IPS-15b (cell line): ENCODE measurements at regions not wholly inside any gene's neighbourhood (a gene's known extent, or its start where the extent isn't known, plus 50 kb on each side); places are given as distances from the start of the nearest gene placed in this dataset.

ENCODE experiments used
- H3K27me3 ChIP-seq: one replicate; pipeline ENCODE4 v1.6.1; 2013; ENCODE audit warnings: low read length; ENCODE audit not compliant: control insufficient read depth, insufficient read depth
- H3K36me3 ChIP-seq: one replicate; pipeline ENCODE4 v1.6.1; 2013; ENCODE audit warnings: low read length; ENCODE audit not compliant: control insufficient read depth, insufficient read depth
- H3K4me1 ChIP-seq: one replicate; pipeline ENCODE4 v1.6.1; 2013; ENCODE audit warnings: mild to moderate bottlenecking, low read length; ENCODE audit not compliant: control insufficient read depth, insufficient read depth
- H3K4me3 ChIP-seq: one replicate; pipeline ENCODE4 v1.5.1; 2013; ENCODE audit warnings: low read depth, low read length
- H3K9ac ChIP-seq: one replicate; pipeline ENCODE4 v1.6.1; 2013; ENCODE audit warnings: low read depth, mild to moderate bottlenecking, low read length
- H3K9me3 ChIP-seq: one replicate; pipeline ENCODE4 v1.6.1; 2013; ENCODE audit warnings: mild to moderate bottlenecking, low read length; ENCODE audit not compliant: control insufficient read depth, insufficient read depth

- Histone ChIP-seq H3K9me3 (no peaks in the 10 kb centered on the region), H3K27me3 (no peaks in the 10 kb centered on the region), H3K4me1 (no peaks in the 10 kb centered on the region), H3K36me3 (no peaks in the 10 kb centered on the region), H3K9ac (no peak overlapping the region), H3K4me3 (no peak overlapping the region)
These were observed 524.3 kb downstream of the PSAT1 start for GRCh38 chr9:78821126-78821822.

- no peaks in the 10 kb centered on the region for H3K9me3 ChIP-seq
These were observed 529.6 kb downstream of the PSAT1 start for GRCh38 chr9:78826527-78826926.

GRCh38 chr9:78828521-78828920 is 531.6 kb downstream of the PSAT1 start:
- Histone ChIP-seq H3K4me1 (no peaks in the 10 kb centered on the region), H3K9ac (no peak overlapping the region), H3K27me3 (no peaks in the 10 kb centered on the region), H3K9me3 (no peaks in the 10 kb centered on the region), H3K36me3 (no peaks in the 10 kb centered on the region), H3K4me3 (no peak overlapping the region)

More at GRCh38 chr9:78826527-78826926, 529.6 kb downstream of the PSAT1 start:
- H3K4me1 ChIP-seq: no peaks in the 10 kb centered on the region
- H3K4me3 ChIP-seq: no peak overlapping the region
- no peaks in the 10 kb centered on the region for H3K27me3 ChIP-seq
- H3K36me3 ChIP-seq: no peaks in the 10 kb centered on the region
- no peak overlapping the region for H3K9ac ChIP-seq

GRCh38 chr9:78830301-78830700 is 533.4 kb downstream of the PSAT1 start:
- Histone ChIP-seq H3K27me3 (no peaks in the 10 kb centered on the region), H3K9me3 (no peaks in the 10 kb centered on the region), H3K9ac (no peak overlapping the region), H3K36me3 (no peaks in the 10 kb centered on the region), H3K4me1 (no peaks in the 10 kb centered on the region), H3K4me3 (no peak overlapping the region)

- Histone ChIP-seq H3K4me3 (no peak overlapping the region), H3K4me1 (no peaks in the 10 kb centered on the region), H3K9ac (no peak overlapping the region), H3K9me3 (no peaks in the 10 kb centered on the region), H3K27me3 (no peaks in the 10 kb centered on the region), H3K36me3 (no peaks in the 10 kb centered on the region)
These were observed 534.8 kb downstream of the PSAT1 start for GRCh38 chr9:78831726-78832125.

GRCh38 chr9:78835928-78836450 is 539.1 kb downstream of the PSAT1 start:
- H3K9me3 ChIP-seq: no peaks in the 10 kb centered on the region
- H3K4me1 ChIP-seq: no peaks in the 10 kb centered on the region
- no peaks in the 10 kb centered on the region for H3K36me3 ChIP-seq
- no peaks in the 10 kb centered on the region for H3K27me3 ChIP-seq
- H3K9ac ChIP-seq: no peak overlapping the region
- H3K4me3 ChIP-seq: no peak overlapping the region

- no peaks in the 10 kb centered on the region for H3K27me3 ChIP-seq
- no peaks in the 10 kb centered on the region for H3K9me3 ChIP-seq
- no peaks in the 10 kb centered on the region for H3K4me1 ChIP-seq
- no peak overlapping the region for H3K4me3 ChIP-seq
- H3K36me3 ChIP-seq: no peaks in the 10 kb centered on the region
- no peak overlapping the region for H3K9ac ChIP-seq
These were observed 542.3 kb downstream of the PSAT1 start for GRCh38 chr9:78839252-78839651.

- no peaks in the 10 kb centered on the region for H3K9me3 ChIP-seq
- no peaks in the 10 kb centered on the region for H3K4me1 ChIP-seq
- no peak overlapping the region for H3K9ac ChIP-seq
- H3K27me3 ChIP-seq: no peaks in the 10 kb centered on the region
- H3K36me3 ChIP-seq: no peaks in the 10 kb centered on the region
- H3K4me3 ChIP-seq: no peak overlapping the region
These were observed 551.1 kb downstream of the PSAT1 start for GRCh38 chr9:78848061-78848460.

GRCh38 chr9:78856144-78856543 is 559.2 kb downstream of the PSAT1 start:
- H3K9ac ChIP-seq: no peak overlapping the region
- H3K4me1 ChIP-seq: no peaks in the 10 kb centered on the region
- no peak overlapping the region for H3K4me3 ChIP-seq
- H3K27me3 ChIP-seq: no peaks in the 10 kb centered on the region
- H3K9me3 ChIP-seq: no peaks in the 10 kb centered on the region
- no peaks in the 10 kb centered on the region for H3K36me3 ChIP-seq

GRCh38 chr9:78856781-78857180 is 559.9 kb downstream of the PSAT1 start:
- H3K36me3 ChIP-seq: no peaks in the 10 kb centered on the region

GRCh38 chr9:78857373-78858225 is 560.7 kb downstream of the PSAT1 start:
- no peak overlapping the region for H3K9ac ChIP-seq
- H3K4me3 ChIP-seq: no peak overlapping the region
- H3K4me1 ChIP-seq: no peaks in the 10 kb centered on the region
- no peaks in the 10 kb centered on the region for H3K27me3 ChIP-seq
- H3K36me3 ChIP-seq: no peaks in the 10 kb centered on the region
- no peaks in the 10 kb centered on the region for H3K9me3 ChIP-seq

More at GRCh38 chr9:78856781-78857180, 559.9 kb downstream of the PSAT1 start:
- H3K9me3 ChIP-seq: no peaks in the 10 kb centered on the region
- H3K4me1 ChIP-seq: no peaks in the 10 kb centered on the region
- no peak overlapping the region for H3K4me3 ChIP-seq
- no peaks in the 10 kb centered on the region for H3K27me3 ChIP-seq
- H3K9ac ChIP-seq: no peak overlapping the region

- H3K4me3 ChIP-seq: no peak overlapping the region
- no peaks in the 10 kb centered on the region for H3K9me3 ChIP-seq
- H3K27me3 ChIP-seq: no peaks in the 10 kb centered on the region
- no peak overlapping the region for H3K9ac ChIP-seq
- no peaks in the 10 kb centered on the region for H3K4me1 ChIP-seq
- H3K36me3 ChIP-seq: no peaks in the 10 kb centered on the region
These were observed 561.3 kb downstream of the PSAT1 start for GRCh38 chr9:78858266-78858665.
